HEK293 (cell line): ENCODE measurements at regions not wholly inside any gene's neighbourhood (a gene's known extent, or its start where the extent isn't known, plus 50 kb on each side); places are given as distances from the start of the nearest gene placed in this dataset.

Experiments
- CTCF ChIP-seq: fragments of 450-650 bp; formaldehyde crosslinking; IDR thresholded peaks from 2 replicates; pipeline ENCODE4 v1.5.1; 2016; ENCODE audit warnings: missing biosample characterization, missing genetic modification characterization
- FEZF1 ChIP-seq: fragments of 450-650 bp; formaldehyde crosslinking; IDR thresholded peaks from 2 replicates; pipeline ENCODE4 v1.5.1; 2016; ENCODE audit warnings: missing biosample characterization, missing genetic modification characterization
- YY1 ChIP-seq: fragments of 450-650 bp; formaldehyde crosslinking; IDR thresholded peaks from 2 replicates; pipeline ENCODE4 v1.5.1; 2018; ENCODE audit warnings: missing biosample characterization, missing genetic modification characterization
- ZBTB26 ChIP-seq: fragments of 450-650 bp; formaldehyde crosslinking; optimal IDR thresholded peaks from 2 replicates; pipeline ENCODE3; 2016; ENCODE audit warnings: missing biosample characterization, mild to moderate bottlenecking, missing genetic modification characterization
- ZNF155 ChIP-seq: fragments of 450-650 bp; formaldehyde crosslinking; IDR thresholded peaks from 2 replicates; pipeline ENCODE4 v1.5.1; 2016; ENCODE audit warnings: missing biosample characterization, missing genetic modification characterization
- ZNF175 ChIP-seq: fragments of 450-650 bp; formaldehyde crosslinking; IDR thresholded peaks from 2 replicates; pipeline ENCODE4 v1.5.1; 2016; ENCODE audit warnings: missing biosample characterization, missing genetic modification characterization
- ZNF2 ChIP-seq: fragments of 450-650 bp; formaldehyde crosslinking; IDR thresholded peaks from 2 replicates; pipeline ENCODE4 v1.5.1; 2016; ENCODE audit warnings: missing biosample characterization, missing genetic modification characterization
- ZNF48 ChIP-seq: fragments of 450-650 bp; formaldehyde crosslinking; IDR thresholded peaks from 2 replicates; pipeline ENCODE4 v1.5.1; 2016; ENCODE audit warnings: missing biosample characterization, missing genetic modification characterization
- ZNF558 ChIP-seq: fragments of 450-650 bp; formaldehyde crosslinking; IDR thresholded peaks from 2 replicates; pipeline ENCODE4 v1.5.1; 2016; ENCODE audit warnings: missing biosample characterization, missing genetic modification characterization
- ZNF692 ChIP-seq: fragments of 450-650 bp; formaldehyde crosslinking; IDR thresholded peaks from 2 replicates; pipeline ENCODE4 v1.5.1; 2016; ENCODE audit warnings: missing biosample characterization, missing genetic modification characterization
- ZNF707 ChIP-seq: fragments of 450-650 bp; formaldehyde crosslinking; IDR thresholded peaks from 2 replicates; pipeline ENCODE4 v1.5.1; 2016; ENCODE audit warnings: missing biosample characterization, missing genetic modification characterization

GRCh38 chr3:147213633-147214032 lies 192.7 kb downstream of the ZIC4 start:
- TF ChIP-seq ZNF692 (tag by site-specific recombination) (no peak), ZNF558 (tag by site-specific recombination) (no peak), YY1 (tag by site-specific recombination) (no peak), ZNF2 (tag by site-specific recombination) (no peak), ZNF48 (tag by site-specific recombination) (no peak), ZNF155 (tag by site-specific recombination) (no peak), FEZF1 (tag by site-specific recombination) (no peak), ZNF707 (tag by site-specific recombination) (no peak), CTCF (tag by site-specific recombination) (no peak), ZNF175 (tag by site-specific recombination) (no peak), ZBTB26 (tag by site-specific recombination) (no peak)
